DND-41 (cell line): ENCODE measurements at regions not wholly inside any gene's neighbourhood (a gene's known extent, or its start where the extent isn't known, plus 50 kb on each side); places are given as distances from the start of the nearest gene placed in this dataset.

Source experiments
- CTCF ChIP-seq: IDR thresholded peaks from 2 replicates; pipeline ENCODE4 v1.5.1; 2012; ENCODE audit warnings: borderline replicate concordance, low read length, moderate library complexity, mild to moderate bottlenecking; ENCODE audit not compliant: poor library complexity, severe bottlenecking; ENCODE audit errors: extremely low read depth
- EZH2 ChIP-seq: IDR thresholded peaks from 3 replicates; pipeline ENCODE4 v1.6.1; 2012; ENCODE audit warnings: borderline replicate concordance, low read depth, mild to moderate bottlenecking, moderate library complexity, low read length, inconsistent platforms; ENCODE audit not compliant: severe bottlenecking

GRCh38 chr1:116847688-116848531 lies 61.8 kb upstream of the PTGFRN start:
- TF ChIP-seq CTCF (no peak), EZH2 (no peak)
